Right cardiac atrium (tissue), 5 donors: ENCODE measurements at regions not wholly inside any gene's neighbourhood (a gene's known extent, or its start where the extent isn't known, plus 50 kb on each side); places are given as distances from the start of the nearest gene placed in this dataset.

Source experiments
- ATAC-seq, 2 donors: fragments of 200-7000 bp; cut with Tn5 transposase; one replicate each; pipeline versions ENCODE4 v1.8.0 to v1.9.1; 2020; ENCODE audit warnings: moderate library complexity in 2 of 2, mild to moderate bottlenecking in 1 of 2
- DNase-seq, 3 donors: peaks; one replicate each; pipeline ENCODE4 v3.0.0-alpha.2; 2020
- H3K27ac ChIP-seq: one replicate; pipeline ENCODE4 v1.5.1; 2013; ENCODE audit warnings: mild to moderate bottlenecking, low read length, control low read depth, moderate library complexity
- H3K27me3 ChIP-seq: one replicate; pipeline ENCODE4 v1.6.1; 2013; ENCODE audit not compliant: control insufficient read depth, insufficient read depth
- H3K4me1 ChIP-seq: one replicate; pipeline ENCODE4 v1.6.1; 2013; ENCODE audit warnings: low read length; ENCODE audit not compliant: control insufficient read depth, insufficient read depth
- H3K4me3 ChIP-seq: one replicate; pipeline ENCODE4 v1.5.1; 2013; ENCODE audit warnings: low read length, control low read depth
- H3K9me3 ChIP-seq: one replicate; pipeline ENCODE4 v1.6.1; 2013; ENCODE audit warnings: low read length; ENCODE audit not compliant: control insufficient read depth
- WGBS: extraction: QIAGEN DNeasy Blood & Tissue Kit; methylation state at CpG from one replicate; pipeline ENCODE4 v1.1.7; 2013; 5-methylcytosine and 5-hydroxymethylcytosine counted together
- intact Hi-C, 4 donors: fragments of 100-400 bp; cut with DNase I; formaldehyde crosslinking; loops; one replicate each; pipeline versions ENCODE4 v1.11.0 to v1.14.0; 2022 to 2023
- donor health status: healthy with polysubstance abuse.
- donor health status: DM: no; HTN: yes; CAD: no.
- donor health status: DM: no; HTN: no; CAD: no.
- donor health status: DM: no; HTN: yes; CAD: no; lungs with severe emphysema.
- donor health status: DM: yes; HTN: yes; CAD: no.

- Histone ChIP-seq H3K27ac (no peak overlapping the region), H3K4me1 (no peaks in the 10 kb centered on the region), H3K4me3 (no peak overlapping the region), H3K9me3 (no peaks in the 10 kb centered on the region), H3K27me3 (no peaks in the 10 kb centered on the region)
- WGBS: 55% methylated on average over 1 of the region's 1 CpG
- DNase-seq: no peak
- intact Hi-C loops: no loop called here
- ATAC-seq: no peak
Observed at GRCh38 chr3:144516589-144516988, 545.0 kb downstream of the DIPK2A start.

- H3K4me1 ChIP-seq: no peaks in the 10 kb centered on the region
- DNase-seq: no peak
- no peak overlapping the region for H3K4me3 ChIP-seq
- no peaks in the 10 kb centered on the region for H3K27me3 ChIP-seq
- H3K9me3 ChIP-seq: no peaks in the 10 kb centered on the region
- WGBS: 60% methylated on average over 1 of the region's 1 CpG
- intact Hi-C loops: no loop called here
- no peak for ATAC-seq
- no peak overlapping the region for H3K27ac ChIP-seq
Observed at GRCh38 chr3:144521131-144521530, 549.5 kb downstream of the DIPK2A start.

GRCh38 chr3:144522456-144522855 is 550.8 kb downstream of the DIPK2A start:
- H3K9me3 ChIP-seq: no peaks in the 10 kb centered on the region
- H3K4me3 ChIP-seq: no peak overlapping the region
- intact Hi-C loops: no loop called here
- WGBS: 72% methylated on average over 3 of the region's 3 CpGs
- ATAC-seq (no peak), DNase-seq (no peak)
- no peaks in the 10 kb centered on the region for H3K4me1 ChIP-seq
- no peak overlapping the region for H3K27ac ChIP-seq
- no peaks in the 10 kb centered on the region for H3K27me3 ChIP-seq

GRCh38 chr3:144523396-144523795 is 551.8 kb downstream of the DIPK2A start:
- Histone ChIP-seq H3K9me3 (no peaks in the 10 kb centered on the region), H3K4me1 (no peaks in the 10 kb centered on the region), H3K27me3 (no peaks in the 10 kb centered on the region), H3K4me3 (no peak overlapping the region), H3K27ac (no peak overlapping the region)
- 84% methylated on average over 2 of the region's 2 CpGs for WGBS
- intact Hi-C loops: no loop called here
- DNase-seq (no peak), ATAC-seq (no peak)

- intact Hi-C loops: no loop called here
- H3K9me3 ChIP-seq: no peaks in the 10 kb centered on the region
- DNase-seq (no peak), ATAC-seq (no peak)
- H3K4me1 ChIP-seq: no peaks in the 10 kb centered on the region
- no peak overlapping the region for H3K27ac ChIP-seq
- H3K4me3 ChIP-seq: no peak overlapping the region
- H3K27me3 ChIP-seq: no peaks in the 10 kb centered on the region
Observed at GRCh38 chr3:144524531-144524930, 552.9 kb downstream of the DIPK2A start.

- Histone ChIP-seq H3K4me1 (no peaks in the 10 kb centered on the region), H3K9me3 (no peaks in the 10 kb centered on the region), H3K4me3 (no peak overlapping the region), H3K27ac (no peak overlapping the region), H3K27me3 (no peaks in the 10 kb centered on the region)
- ATAC-seq: no peak
- WGBS: 64% methylated on average over 1 of the region's 1 CpG
- no peak for DNase-seq
- intact Hi-C loops: no loop called here
Observed at GRCh38 chr3:144529566-144529965, 557.9 kb downstream of the DIPK2A start.

GRCh38 chr3:144544871-144545270 is 573.2 kb downstream of the DIPK2A start:
- Histone ChIP-seq H3K27ac (no peak overlapping the region), H3K9me3 (no peaks in the 10 kb centered on the region), H3K4me1 (no peaks in the 10 kb centered on the region), H3K4me3 (no peak overlapping the region), H3K27me3 (no peaks in the 10 kb centered on the region)
- intact Hi-C loops: no loop called here
- DNase-seq (no peak), ATAC-seq (no peak)
- WGBS: 53% methylated on average over 4 of the region's 4 CpGs

- intact Hi-C loops: no loop called here
- 88% methylated on average over 2 of the region's 2 CpGs for WGBS
Observed at GRCh38 chr3:144546539-144546938, 574.9 kb downstream of the DIPK2A start.

GRCh38 chr3:144548346-144548745 is 576.7 kb downstream of the DIPK2A start:
- intact Hi-C loops: no loop called here
- H3K4me3 ChIP-seq: no peak overlapping the region
- ATAC-seq: no peak
- no peaks in the 10 kb centered on the region for H3K9me3 ChIP-seq
- DNase-seq: no peak
- H3K4me1 ChIP-seq: no peaks in the 10 kb centered on the region
- no peaks in the 10 kb centered on the region for H3K27me3 ChIP-seq
- 82% methylated on average over 4 of the region's 4 CpGs for WGBS
- no peak overlapping the region for H3K27ac ChIP-seq

More at GRCh38 chr3:144546539-144546938, 574.9 kb downstream of the DIPK2A start:
- no peaks in the 10 kb centered on the region for H3K9me3 ChIP-seq
- no peak overlapping the region for H3K4me3 ChIP-seq
- ATAC-seq (no peak), DNase-seq (no peak)
- no peaks in the 10 kb centered on the region for H3K4me1 ChIP-seq
- no peak overlapping the region for H3K27ac ChIP-seq
- H3K27me3 ChIP-seq: no peaks in the 10 kb centered on the region

- Histone ChIP-seq H3K4me3 (no peak overlapping the region), H3K27ac (no peak overlapping the region), H3K4me1 (no peaks in the 10 kb centered on the region), H3K27me3 (no peaks in the 10 kb centered on the region), H3K9me3 (no peaks in the 10 kb centered on the region)
- 61% methylated on average over 1 of the region's 1 CpG for WGBS
- intact Hi-C loops: no loop called here
- DNase-seq: no peak
- no peak for ATAC-seq
Observed at GRCh38 chr3:144549166-144549565, 577.5 kb downstream of the DIPK2A start.

GRCh38 chr3:144552346-144553057 is 580.9 kb downstream of the DIPK2A start:
- ATAC-seq (no peak), DNase-seq (no peak)
- H3K9me3 ChIP-seq: no peaks in the 10 kb centered on the region
- intact Hi-C loops: no loop called here
- H3K27me3 ChIP-seq: no peaks in the 10 kb centered on the region
- H3K4me3 ChIP-seq: no peak overlapping the region
- WGBS: 59% methylated on average over 3 of the region's 3 CpGs
- H3K4me1 ChIP-seq: no peaks in the 10 kb centered on the region
- H3K27ac ChIP-seq: no peak overlapping the region

- Histone ChIP-seq H3K9me3 (no peaks in the 10 kb centered on the region), H3K27ac (no peak overlapping the region), H3K27me3 (no peaks in the 10 kb centered on the region), H3K4me1 (no peaks in the 10 kb centered on the region), H3K4me3 (no peak overlapping the region)
- ATAC-seq (no peak), DNase-seq (no peak)
- intact Hi-C loops: no loop called here
- WGBS: 47% methylated on average over 1 of the region's 1 CpG
Observed at GRCh38 chr3:144553301-144553700, 581.7 kb downstream of the DIPK2A start.
